ENCODE measurements at regions not wholly inside any gene's neighbourhood (a gene's known extent, or its start where the extent isn't known, plus 50 kb on each side); places are given as distances from the start of the nearest gene placed in this dataset.
"Not testable (repeated sequence)": the region's sequence is repeated elsewhere in the genome, so short reads cannot be mapped to it uniquely, and the experiment has no call there.

- Histone ChIP-seq H3K27me3 (ENCODE audit: insufficient read depth, low read length) (no peaks in the 10 kb centered on the region), H3K4me3 (ENCODE audit: low read depth, low read length) (no peak overlapping the region), H2AFZ (ENCODE audit: low read length, unreplicated experiment) (no peak overlapping the region), H3K36me3 (ENCODE audit: insufficient read depth, low read length) (no peaks in the 10 kb centered on the region), H3K4me1 (ENCODE audit: control insufficient read depth, insufficient read depth, low read length, unreplicated experiment) (peaks cover 38% of the 10 kb centered on the region), H3K27ac (ENCODE audit: low read depth, low read length) (no peak overlapping the region), H3K79me2 (ENCODE audit: control insufficient read depth, insufficient read depth, low read length, unreplicated experiment) (no peaks in the 10 kb centered on the region)
Observed at GRCh38 chr9:81030027-81030426, 659.3 kb downstream of the TLE1 start.

GRCh38 chr9:81028504-81028903 is 660.8 kb downstream of the TLE1 start:
- Histone ChIP-seq H3K4me1 (ENCODE audit: control insufficient read depth, insufficient read depth, low read length, unreplicated experiment) (peaks cover 33% of the 10 kb centered on the region), H3K27me3 (ENCODE audit: insufficient read depth, low read length) (no peaks in the 10 kb centered on the region), H3K36me3 (ENCODE audit: insufficient read depth, low read length) (no peaks in the 10 kb centered on the region), H2AFZ (ENCODE audit: low read length, unreplicated experiment) (no peak overlapping the region), H3K4me3 (ENCODE audit: low read depth, low read length) (no peak overlapping the region; the same call in 1 of the 2 replicates), H3K27ac (ENCODE audit: low read depth, low read length) (peak overlapping the region; percentile 71), H3K79me2 (ENCODE audit: control insufficient read depth, insufficient read depth, low read length, unreplicated experiment) (no peaks in the 10 kb centered on the region)

- Histone ChIP-seq H3K4me1 (ENCODE audit: control insufficient read depth, insufficient read depth, low read length, unreplicated experiment) (peaks cover 7% of the 10 kb centered on the region), H3K27me3 (ENCODE audit: insufficient read depth, low read length) (no peaks in the 10 kb centered on the region), H3K79me2 (ENCODE audit: control insufficient read depth, insufficient read depth, low read length, unreplicated experiment) (no peaks in the 10 kb centered on the region), H3K36me3 (ENCODE audit: insufficient read depth, low read length) (no peaks in the 10 kb centered on the region), H2AFZ (ENCODE audit: low read length, unreplicated experiment) (no peak overlapping the region), H3K4me3 (ENCODE audit: low read depth, low read length) (no peak overlapping the region), H3K27ac (ENCODE audit: low read depth, low read length) (no peak overlapping the region)
Observed at GRCh38 chr9:81022177-81022576, 667.2 kb downstream of the TLE1 start.

GRCh38 chr9:81014945-81015344 is 674.4 kb downstream of the TLE1 start:
- not testable (repeated sequence) for H3K27me3 ChIP-seq (ENCODE audit: insufficient read depth, low read length); H2AFZ ChIP-seq (ENCODE audit: low read length, unreplicated experiment); H3K4me1 ChIP-seq (ENCODE audit: control insufficient read depth, insufficient read depth, low read length, unreplicated experiment); H3K36me3 ChIP-seq (ENCODE audit: insufficient read depth, low read length); H3K27ac ChIP-seq (ENCODE audit: low read depth, low read length); H3K79me2 ChIP-seq (ENCODE audit: control insufficient read depth, insufficient read depth, low read length, unreplicated experiment); H3K4me3 ChIP-seq (ENCODE audit: low read depth, low read length)

- H3K27ac ChIP-seq (ENCODE audit: low read depth, low read length); H3K36me3 ChIP-seq (ENCODE audit: insufficient read depth, low read length); H3K27me3 ChIP-seq (ENCODE audit: insufficient read depth, low read length); H3K79me2 ChIP-seq (ENCODE audit: control insufficient read depth, insufficient read depth, low read length, unreplicated experiment); H3K4me3 ChIP-seq (ENCODE audit: low read depth, low read length); H3K4me1 ChIP-seq (ENCODE audit: control insufficient read depth, insufficient read depth, low read length, unreplicated experiment); H2AFZ ChIP-seq (ENCODE audit: low read length, unreplicated experiment): not testable (repeated sequence)
Observed at GRCh38 chr9:81013191-81013590, 676.2 kb downstream of the TLE1 start.

GRCh38 chr9:81002906-81003305 is 686.4 kb downstream of the TLE1 start:
- Histone ChIP-seq H2AFZ (ENCODE audit: low read length, unreplicated experiment) (no peak overlapping the region), H3K36me3 (ENCODE audit: insufficient read depth, low read length) (no peaks in the 10 kb centered on the region), H3K4me3 (ENCODE audit: low read depth, low read length) (no peak overlapping the region), H3K4me1 (ENCODE audit: control insufficient read depth, insufficient read depth, low read length, unreplicated experiment) (no peaks in the 10 kb centered on the region), H3K27me3 (ENCODE audit: insufficient read depth, low read length) (no peaks in the 10 kb centered on the region), H3K27ac (ENCODE audit: low read depth, low read length) (no peak overlapping the region), H3K79me2 (ENCODE audit: control insufficient read depth, insufficient read depth, low read length, unreplicated experiment) (no peaks in the 10 kb centered on the region)

GRCh38 chr9:81002242-81002641 is 687.1 kb downstream of the TLE1 start:
- Histone ChIP-seq H3K4me1 (ENCODE audit: control insufficient read depth, insufficient read depth, low read length, unreplicated experiment) (no peaks in the 10 kb centered on the region), H2AFZ (ENCODE audit: low read length, unreplicated experiment) (no peak overlapping the region), H3K27ac (ENCODE audit: low read depth, low read length) (no peak overlapping the region), H3K36me3 (ENCODE audit: insufficient read depth, low read length) (no peaks in the 10 kb centered on the region), H3K27me3 (ENCODE audit: insufficient read depth, low read length) (no peaks in the 10 kb centered on the region), H3K4me3 (ENCODE audit: low read depth, low read length) (no peak overlapping the region), H3K79me2 (ENCODE audit: control insufficient read depth, insufficient read depth, low read length, unreplicated experiment) (no peaks in the 10 kb centered on the region)

- H3K4me1 ChIP-seq (ENCODE audit: control insufficient read depth, insufficient read depth, low read length, unreplicated experiment) = peaks cover 3% of the 10 kb centered on the region
- no peaks in the 10 kb centered on the region for H3K36me3 ChIP-seq (ENCODE audit: insufficient read depth, low read length)
Observed at GRCh38 chr9:80995759-80996158, 693.6 kb downstream of the TLE1 start.

GRCh38 chr9:80994892-80995291 is 694.5 kb downstream of the TLE1 start:
- Histone ChIP-seq H3K36me3 (ENCODE audit: insufficient read depth, low read length) (no peaks in the 10 kb centered on the region), H3K79me2 (ENCODE audit: control insufficient read depth, insufficient read depth, low read length, unreplicated experiment) (no peaks in the 10 kb centered on the region), H3K27ac (ENCODE audit: low read depth, low read length) (peak overlapping the region; percentile 40; the same call in 1 of the 2 replicates), H2AFZ (ENCODE audit: low read length, unreplicated experiment) (peak overlapping the region; percentile 92), H3K27me3 (ENCODE audit: insufficient read depth, low read length) (no peaks in the 10 kb centered on the region), H3K4me3 (ENCODE audit: low read depth, low read length) (no peak overlapping the region), H3K4me1 (ENCODE audit: control insufficient read depth, insufficient read depth, low read length, unreplicated experiment) (peaks cover 3% of the 10 kb centered on the region)

More at GRCh38 chr9:80995759-80996158, 693.6 kb downstream of the TLE1 start:
- no peak overlapping the region for H3K4me3 ChIP-seq (ENCODE audit: low read depth, low read length)
- H3K79me2 ChIP-seq (ENCODE audit: control insufficient read depth, insufficient read depth, low read length, unreplicated experiment) = no peaks in the 10 kb centered on the region
- H2AFZ ChIP-seq (ENCODE audit: low read length, unreplicated experiment) = no peak overlapping the region
- no peaks in the 10 kb centered on the region for H3K27me3 ChIP-seq (ENCODE audit: insufficient read depth, low read length)
- no peak overlapping the region for H3K27ac ChIP-seq (ENCODE audit: low read depth, low read length)

GRCh38 chr9:80985595-80985994 is 703.8 kb downstream of the TLE1 start:
- H3K4me1 ChIP-seq (ENCODE audit: control insufficient read depth, insufficient read depth, low read length, unreplicated experiment); H3K27me3 ChIP-seq (ENCODE audit: insufficient read depth, low read length); H3K4me3 ChIP-seq (ENCODE audit: low read depth, low read length); H3K36me3 ChIP-seq (ENCODE audit: insufficient read depth, low read length); H2AFZ ChIP-seq (ENCODE audit: low read length, unreplicated experiment); H3K27ac ChIP-seq (ENCODE audit: low read depth, low read length); H3K79me2 ChIP-seq (ENCODE audit: control insufficient read depth, insufficient read depth, low read length, unreplicated experiment): not testable (repeated sequence)

GRCh38 chr9:80976403-80976802 is 712.9 kb downstream of the TLE1 start:
- no peak overlapping the region for H3K27ac ChIP-seq (ENCODE audit: low read depth, low read length)
- H3K36me3 ChIP-seq (ENCODE audit: insufficient read depth, low read length) = no peaks in the 10 kb centered on the region
- no peaks in the 10 kb centered on the region for H3K27me3 ChIP-seq (ENCODE audit: insufficient read depth, low read length)
- no peaks in the 10 kb centered on the region for H3K79me2 ChIP-seq (ENCODE audit: control insufficient read depth, insufficient read depth, low read length, unreplicated experiment)
- H3K4me3 ChIP-seq (ENCODE audit: low read depth, low read length) = no peak overlapping the region
- no peak overlapping the region for H2AFZ ChIP-seq (ENCODE audit: low read length, unreplicated experiment)
- H3K4me1 ChIP-seq (ENCODE audit: control insufficient read depth, insufficient read depth, low read length, unreplicated experiment) = no peaks in the 10 kb centered on the region
